BJ (cell line): ENCODE measurements at regions not wholly inside any gene's neighbourhood (a gene's known extent, or its start where the extent isn't known, plus 50 kb on each side); places are given as distances from the start of the nearest gene placed in this dataset.
"Not testable (repeated sequence)": the region's sequence is repeated elsewhere in the genome, so short reads cannot be mapped to it uniquely, and the experiment has no call there.

ENCODE experiments used
- CTCF ChIA-PET: fragments of 350-600 bp; formaldehyde crosslinking; extraction: SDS; loops from one replicate; lab custom pipeline; 2021; ENCODE audit warnings: antibody characterized with exemption, inconsistent platforms; lab: Yijun Ruan, JAX
- POLR2A ChIA-PET: fragments of 300-600 bp; sonication (Branson Sonifier 250); formaldehyde crosslinking; extraction: SDS; loops from one replicate; lab custom pipeline; 2021; ENCODE audit warnings: antibody characterized with exemption; lab: Charles Lee
- DNase-seq: peaks from one replicate; pipeline ENCODE4 v3.0.0-alpha.2; 2011; ENCODE audit warnings: low read depth
- H3K27me3 ChIP-seq: 2 replicates; pipeline ENCODE4 v1.6.0; 2011; ENCODE audit warnings: low read length; ENCODE audit not compliant: control insufficient read depth, insufficient read depth
- H3K36me3 ChIP-seq: 2 replicates; pipeline ENCODE4 v1.5.1; 2011; ENCODE audit warnings: low read length; ENCODE audit not compliant: control insufficient read depth, insufficient read depth
- H3K4me3 ChIP-seq: 2 replicates; pipeline ENCODE4 v1.5.1; 2011; ENCODE audit warnings: low read depth, mild to moderate bottlenecking, control low read depth, low read length
- TF ChIP-seq, protein P1 (sequence below): IDR thresholded peaks from 2 replicates; pipeline ENCODE4 v1.5.1; 2011; ENCODE audit warnings: low read depth, mild to moderate bottlenecking, control low read depth, inconsistent platforms, low read length, moderate library complexity; ENCODE audit not compliant: insufficient read depth

DNA sequence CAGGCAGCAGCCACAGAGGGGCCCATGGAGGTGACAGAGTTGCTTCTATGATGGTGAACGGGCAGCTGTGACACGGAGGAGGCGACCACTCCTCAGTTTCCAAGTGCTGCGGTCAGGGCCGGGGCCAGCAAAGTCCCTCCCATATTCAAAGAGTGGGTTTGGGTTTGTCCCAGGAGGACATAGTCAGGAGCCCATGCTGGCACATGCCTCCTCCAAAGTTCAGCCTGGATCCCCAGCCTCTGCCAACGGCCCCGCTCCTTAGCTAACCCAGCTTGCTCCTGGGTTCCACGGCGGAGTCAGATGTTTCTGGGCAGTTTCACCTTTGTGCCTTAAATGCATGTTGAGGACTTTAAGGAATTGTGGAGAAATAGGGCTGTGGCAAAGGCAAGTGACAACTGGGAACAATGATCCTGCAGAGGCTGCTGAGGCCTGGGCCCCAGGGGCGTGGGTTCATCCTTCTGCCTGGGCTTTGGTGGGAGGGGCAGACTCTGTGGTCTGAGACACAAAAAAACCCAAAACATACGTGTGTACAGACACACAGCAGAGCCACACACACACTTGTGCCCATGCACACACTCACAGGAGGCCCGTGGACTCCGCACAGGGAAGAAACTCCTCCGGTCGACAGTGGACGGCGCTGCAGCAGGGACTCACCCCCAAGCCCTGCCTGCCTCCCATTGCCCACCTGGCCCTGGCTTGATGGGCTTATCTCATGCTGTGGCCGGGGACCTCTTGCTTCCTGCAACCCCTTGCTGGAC lies 399.4 kb downstream of the TMEM121 start:
- TF ChIP-seq, protein P1, sequence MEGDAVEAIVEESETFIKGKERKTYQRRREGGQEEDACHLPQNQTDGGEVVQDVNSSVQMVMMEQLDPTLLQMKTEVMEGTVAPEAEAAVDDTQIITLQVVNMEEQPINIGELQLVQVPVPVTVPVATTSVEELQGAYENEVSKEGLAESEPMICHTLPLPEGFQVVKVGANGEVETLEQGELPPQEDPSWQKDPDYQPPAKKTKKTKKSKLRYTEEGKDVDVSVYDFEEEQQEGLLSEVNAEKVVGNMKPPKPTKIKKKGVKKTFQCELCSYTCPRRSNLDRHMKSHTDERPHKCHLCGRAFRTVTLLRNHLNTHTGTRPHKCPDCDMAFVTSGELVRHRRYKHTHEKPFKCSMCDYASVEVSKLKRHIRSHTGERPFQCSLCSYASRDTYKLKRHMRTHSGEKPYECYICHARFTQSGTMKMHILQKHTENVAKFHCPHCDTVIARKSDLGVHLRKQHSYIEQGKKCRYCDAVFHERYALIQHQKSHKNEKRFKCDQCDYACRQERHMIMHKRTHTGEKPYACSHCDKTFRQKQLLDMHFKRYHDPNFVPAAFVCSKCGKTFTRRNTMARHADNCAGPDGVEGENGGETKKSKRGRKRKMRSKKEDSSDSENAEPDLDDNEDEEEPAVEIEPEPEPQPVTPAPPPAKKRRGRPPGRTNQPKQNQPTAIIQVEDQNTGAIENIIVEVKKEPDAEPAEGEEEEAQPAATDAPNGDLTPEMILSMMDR, result no peak
- ChIA-PET POLR2A (no interaction called here), CTCF (no interaction called here)
- Histone ChIP-seq H3K36me3 (no peaks in the 10 kb centered on the region), H3K4me3 (no peak overlapping the region), H3K27me3 (no peaks in the 10 kb centered on the region)
- DNase-seq, result no peak

DNA sequence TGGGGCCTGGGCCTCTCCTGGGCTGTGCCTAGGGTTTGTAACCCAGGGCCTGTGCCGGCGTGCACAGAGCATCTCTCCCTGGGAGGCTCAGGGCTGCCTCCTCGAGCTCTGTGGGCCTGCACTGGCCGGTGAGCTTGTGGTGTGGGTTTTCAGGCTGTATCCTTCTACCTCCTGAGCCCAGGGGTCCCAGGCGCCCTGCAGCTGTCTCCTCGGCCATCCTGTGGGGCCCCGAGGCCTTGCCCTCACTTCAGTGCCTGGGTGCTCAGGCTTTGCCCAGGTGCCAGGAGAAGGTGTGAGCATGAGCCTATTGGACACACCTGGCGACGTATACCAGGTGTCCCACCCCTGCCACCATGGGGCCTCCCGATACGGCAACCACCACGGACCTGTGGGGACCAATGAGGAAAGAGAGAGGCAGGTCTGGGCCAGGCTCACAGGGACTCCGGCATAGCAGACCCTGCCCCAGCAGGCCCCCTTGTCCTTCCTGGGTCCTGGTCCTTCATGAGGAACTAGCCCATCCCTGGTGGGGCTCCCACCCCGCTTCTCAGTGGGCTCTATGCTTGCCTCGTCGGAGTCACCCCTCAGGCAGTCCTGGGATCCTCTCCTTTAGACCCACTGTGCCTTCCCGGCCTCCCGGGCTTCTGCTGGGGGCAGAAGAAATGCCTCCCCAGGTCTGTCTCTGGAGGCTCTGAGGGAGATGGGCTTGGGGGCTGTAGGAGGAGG lies 400.2 kb downstream of the TMEM121 start:
- POLR2A ChIA-PET, result no interaction called here
- Histone ChIP-seq H3K36me3 (no peaks in the 10 kb centered on the region), H3K4me3 (no peak overlapping the region), H3K27me3 (no peaks in the 10 kb centered on the region)
- CTCF ChIA-PET, result no interaction called here
- TF ChIP-seq, protein P1, result no peak
- DNase-seq, result no peak

DNA sequence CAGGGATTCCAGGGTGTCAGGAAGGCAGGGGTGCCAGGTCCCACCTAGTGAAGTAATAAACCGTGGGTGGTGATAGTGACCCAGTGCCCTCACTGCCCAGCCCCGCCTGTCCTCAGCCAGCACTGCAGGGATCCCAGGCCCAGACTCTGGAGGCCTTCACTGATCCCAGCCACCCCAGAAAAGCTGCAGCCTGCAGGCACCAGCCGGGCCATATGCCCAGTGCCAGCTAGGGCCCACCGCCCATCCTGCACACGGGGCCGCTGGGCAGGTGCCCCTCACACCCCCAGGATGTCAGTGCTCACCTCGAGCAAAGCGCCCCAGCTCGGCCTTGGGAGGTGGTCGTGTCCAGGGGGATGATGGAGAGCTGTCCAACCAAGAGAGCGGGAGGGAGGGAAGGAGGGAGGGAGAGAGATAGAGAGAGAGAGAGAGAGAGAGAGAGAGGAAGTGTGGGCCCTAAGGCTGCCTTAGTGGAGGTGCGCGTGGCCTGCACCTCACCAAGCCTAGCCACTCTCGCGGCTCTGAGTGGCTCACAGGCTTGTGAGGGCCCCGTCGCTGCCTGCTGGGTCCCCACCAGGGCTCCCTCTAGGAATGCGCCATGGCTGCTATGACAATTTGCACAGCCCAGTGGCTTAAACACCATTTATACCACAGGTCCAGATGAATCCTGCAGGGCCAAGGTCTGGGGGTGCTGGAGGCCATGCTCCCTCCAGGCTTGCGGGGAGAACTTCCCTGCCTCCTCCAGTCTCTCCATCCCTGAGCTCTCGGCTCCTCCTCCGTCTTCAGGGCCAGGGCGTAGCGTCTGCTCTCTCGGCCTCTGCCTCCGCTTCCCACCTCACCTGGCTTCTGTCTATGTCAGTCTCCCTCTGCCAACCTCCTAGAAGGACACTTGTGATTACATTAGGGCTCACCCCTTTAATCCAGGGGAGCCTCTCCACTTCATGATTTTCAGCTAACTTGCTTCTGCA lies 401.0 kb downstream of the TMEM121 start:
- POLR2A ChIA-PET, result no interaction called here
- DNase-seq, result no peak

DNA sequence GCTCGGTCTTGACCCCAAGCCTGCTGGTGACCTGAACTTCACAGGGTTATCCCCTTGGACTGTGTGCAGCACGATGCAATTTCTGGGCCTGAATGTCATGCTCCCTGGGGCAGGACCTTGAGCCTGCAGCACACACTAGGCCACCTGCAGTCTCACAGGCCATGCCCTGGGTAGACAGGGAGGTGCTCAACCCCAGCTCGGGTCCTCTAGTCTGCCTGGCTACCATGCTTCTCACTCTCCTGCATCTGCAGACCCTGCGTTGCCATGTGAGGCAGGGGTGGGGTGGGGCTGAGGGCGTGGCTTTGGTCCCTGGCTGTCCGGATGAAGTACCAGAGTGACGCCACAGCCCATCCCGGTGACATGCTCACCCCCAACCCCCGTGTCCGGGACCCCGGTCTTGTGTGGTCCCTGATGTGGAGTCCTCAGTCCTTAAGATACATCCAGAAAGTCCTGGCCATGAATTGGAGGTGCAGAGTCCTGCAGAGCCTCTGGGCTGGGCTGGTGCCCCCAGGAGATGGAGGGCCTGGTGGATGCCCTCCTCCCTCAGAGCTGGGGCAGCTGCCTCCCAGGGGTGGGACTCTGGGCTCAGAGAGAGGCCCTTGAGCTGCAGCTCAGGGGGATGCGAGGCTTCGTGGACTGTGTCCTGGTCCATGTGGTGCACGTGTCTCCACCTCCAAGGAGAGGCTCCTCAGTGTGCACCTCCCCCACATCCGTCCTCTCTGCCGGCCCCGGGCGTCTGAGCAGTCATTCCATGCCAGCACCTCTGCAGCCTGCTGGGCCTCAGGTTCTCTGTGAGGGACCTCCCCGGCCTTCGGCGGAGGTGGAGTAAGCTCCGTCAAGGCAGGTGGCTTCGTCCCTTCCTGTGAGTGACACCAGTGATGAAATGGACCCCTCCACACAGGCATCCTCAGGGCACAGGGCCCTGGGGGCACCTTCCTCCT lies 402.1 kb downstream of the TMEM121 start:
- DNase-seq, CTCF ChIA-PET, H3K4me3 ChIP-seq, H3K27me3 ChIP-seq, H3K36me3 ChIP-seq, POLR2A ChIA-PET: not testable (repeated sequence)

More for the DNA sequence above, 401.0 kb downstream of the TMEM121 start:
- TF ChIP-seq, protein P1, result no peak
- CTCF ChIA-PET, result no interaction called here
- H3K27me3 ChIP-seq, result no peaks in the 10 kb centered on the region
- no peak overlapping the region for H3K4me3 ChIP-seq
- H3K36me3 ChIP-seq, result no peaks in the 10 kb centered on the region

DNA sequence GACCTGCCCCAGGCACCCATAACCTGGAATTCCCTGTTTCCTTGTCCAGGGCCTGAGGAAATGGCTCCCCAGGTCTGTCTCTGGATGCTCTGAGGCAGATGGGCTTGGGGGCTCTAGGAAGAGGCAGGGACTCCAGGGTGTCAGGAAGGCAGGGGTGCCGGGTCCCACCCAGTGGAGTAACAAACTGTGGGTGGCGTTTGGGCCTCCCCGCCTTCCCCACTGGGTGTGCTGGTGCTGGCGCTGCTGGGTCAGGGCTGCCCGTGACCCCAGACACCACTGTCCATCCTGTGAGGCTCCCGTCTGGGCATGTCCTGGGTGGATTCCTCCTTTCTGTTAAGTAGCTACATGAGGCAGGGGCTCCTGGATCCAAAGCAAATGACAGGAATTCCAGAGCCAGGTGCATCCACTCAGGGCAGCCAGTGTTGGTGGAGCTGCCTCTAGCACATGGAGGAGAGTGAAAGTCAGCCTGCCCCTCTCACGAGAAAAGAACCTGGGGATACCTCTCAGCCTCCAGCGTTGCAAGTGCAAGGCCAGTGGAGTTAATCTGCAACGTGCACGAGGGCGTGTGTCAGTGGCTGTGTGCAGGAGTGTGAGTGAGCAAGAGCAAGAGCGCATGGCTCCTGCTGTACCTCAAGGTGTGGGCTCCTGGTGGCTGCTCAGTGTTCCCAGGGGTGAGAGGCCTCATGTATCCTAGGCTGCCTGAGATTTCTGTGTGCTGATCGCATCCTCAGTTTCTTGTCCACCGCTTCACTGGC lies 403.1 kb downstream of the TMEM121 start:
- ChIA-PET CTCF (no interaction called here), POLR2A (no interaction called here)
- TF ChIP-seq, protein P1, result no peak
- no peak for DNase-seq
- Histone ChIP-seq H3K36me3 (no peaks in the 10 kb centered on the region), H3K27me3 (no peaks in the 10 kb centered on the region), H3K4me3 (no peak overlapping the region)
